AG04449 (cell line): ENCODE measurements at regions not wholly inside any gene's neighbourhood (a gene's known extent, or its start where the extent isn't known, plus 50 kb on each side); places are given as distances from the start of the nearest gene placed in this dataset.
"Not testable (repeated sequence)": the region's sequence is repeated elsewhere in the genome, so short reads cannot be mapped to it uniquely, and the experiment has no call there.

Source experiments
- CTCF ChIA-PET: fragments of 350-600 bp; formaldehyde crosslinking; extraction: SDS; loops from one replicate; lab custom pipeline; 2021; ENCODE audit warnings: antibody characterized with exemption; lab: Yijun Ruan, JAX
- POLR2A ChIA-PET: fragments of 400-600, 350-600 bp; formaldehyde crosslinking; extraction: SDS; loops from one replicate; lab custom pipeline; 2020; ENCODE audit warnings: antibody characterized with exemption, inconsistent platforms; lab: Yijun Ruan, JAX
- DNase-seq: peaks from one replicate; pipeline ENCODE4 v3.0.0-alpha.2; 2010; ENCODE audit warnings: low read depth, low spot score
- H3K4me3 ChIP-seq: 2 replicates; pipeline ENCODE4 v1.5.1; 2011; ENCODE audit warnings: low read depth, mild to moderate bottlenecking, control low read depth, low read length
- TF ChIP-seq, protein P1 (sequence below): IDR thresholded peaks from one replicate; pipeline ENCODE4 v1.5.1; 2011; ENCODE audit warnings: mild to moderate bottlenecking, moderate library complexity, low read length, control low read depth, inconsistent platforms; ENCODE audit not compliant: insufficient read depth; ENCODE audit errors: missing control alignments

DNA sequence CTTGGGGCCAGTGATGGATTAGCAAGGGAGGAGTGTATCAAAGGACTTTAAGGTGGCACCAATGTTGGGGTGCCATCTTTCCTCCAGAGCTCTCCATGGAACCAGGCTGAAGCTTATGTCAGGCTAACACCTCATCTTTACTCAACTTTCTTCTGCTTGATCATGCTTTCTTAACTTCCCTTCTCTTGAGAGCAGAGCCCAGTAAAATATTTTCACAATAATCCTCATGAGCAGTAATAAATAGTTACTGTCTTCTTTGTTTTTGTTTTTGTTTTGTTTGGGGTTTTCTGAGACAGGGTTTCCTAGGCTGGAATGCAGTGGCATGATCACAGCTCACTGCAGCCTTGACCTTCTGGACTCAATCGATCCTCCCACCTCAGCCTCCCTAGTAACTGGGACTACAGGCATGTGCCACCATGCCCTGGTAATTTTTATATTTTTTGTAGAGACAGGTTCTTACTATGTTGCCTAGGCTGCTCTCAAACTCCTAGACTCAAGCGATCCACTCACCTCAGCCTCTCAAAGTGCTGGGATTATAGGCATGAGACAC is 127.9 kb upstream of the TOP1 start:
- POLR2A ChIA-PET = no interaction called here

DNA sequence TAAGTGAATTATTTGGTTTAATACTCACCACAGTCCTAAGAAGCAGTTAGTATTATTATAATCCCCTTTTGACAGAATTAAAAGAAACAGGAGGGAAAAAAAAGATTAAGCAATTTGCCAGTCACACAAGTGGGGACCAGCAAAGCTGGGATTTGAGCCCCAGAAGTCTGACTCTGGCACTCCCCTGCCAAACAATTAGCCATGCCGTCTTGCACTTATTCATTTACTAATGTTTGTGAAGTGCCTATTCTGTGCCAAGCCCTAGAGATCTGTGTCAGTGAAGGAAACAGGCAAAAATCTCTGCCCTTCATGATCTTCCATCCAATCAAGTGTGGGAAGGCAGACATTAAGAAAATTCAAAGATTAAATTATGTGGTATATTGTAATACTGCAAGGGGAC is 126.0 kb upstream of the TOP1 start:
- CTCF ChIA-PET = no interaction called here
- H3K4me3 ChIP-seq = no peak overlapping the region
- TF ChIP-seq, protein P1, sequence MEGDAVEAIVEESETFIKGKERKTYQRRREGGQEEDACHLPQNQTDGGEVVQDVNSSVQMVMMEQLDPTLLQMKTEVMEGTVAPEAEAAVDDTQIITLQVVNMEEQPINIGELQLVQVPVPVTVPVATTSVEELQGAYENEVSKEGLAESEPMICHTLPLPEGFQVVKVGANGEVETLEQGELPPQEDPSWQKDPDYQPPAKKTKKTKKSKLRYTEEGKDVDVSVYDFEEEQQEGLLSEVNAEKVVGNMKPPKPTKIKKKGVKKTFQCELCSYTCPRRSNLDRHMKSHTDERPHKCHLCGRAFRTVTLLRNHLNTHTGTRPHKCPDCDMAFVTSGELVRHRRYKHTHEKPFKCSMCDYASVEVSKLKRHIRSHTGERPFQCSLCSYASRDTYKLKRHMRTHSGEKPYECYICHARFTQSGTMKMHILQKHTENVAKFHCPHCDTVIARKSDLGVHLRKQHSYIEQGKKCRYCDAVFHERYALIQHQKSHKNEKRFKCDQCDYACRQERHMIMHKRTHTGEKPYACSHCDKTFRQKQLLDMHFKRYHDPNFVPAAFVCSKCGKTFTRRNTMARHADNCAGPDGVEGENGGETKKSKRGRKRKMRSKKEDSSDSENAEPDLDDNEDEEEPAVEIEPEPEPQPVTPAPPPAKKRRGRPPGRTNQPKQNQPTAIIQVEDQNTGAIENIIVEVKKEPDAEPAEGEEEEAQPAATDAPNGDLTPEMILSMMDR = no peak
- POLR2A ChIA-PET = no interaction called here
- DNase-seq = no peak

More for the DNA sequence above, 127.9 kb upstream of the TOP1 start:
- no peak for DNase-seq
- no peak overlapping the region for H3K4me3 ChIP-seq
- CTCF ChIA-PET = no interaction called here
- TF ChIP-seq, protein P1 = no peak

DNA sequence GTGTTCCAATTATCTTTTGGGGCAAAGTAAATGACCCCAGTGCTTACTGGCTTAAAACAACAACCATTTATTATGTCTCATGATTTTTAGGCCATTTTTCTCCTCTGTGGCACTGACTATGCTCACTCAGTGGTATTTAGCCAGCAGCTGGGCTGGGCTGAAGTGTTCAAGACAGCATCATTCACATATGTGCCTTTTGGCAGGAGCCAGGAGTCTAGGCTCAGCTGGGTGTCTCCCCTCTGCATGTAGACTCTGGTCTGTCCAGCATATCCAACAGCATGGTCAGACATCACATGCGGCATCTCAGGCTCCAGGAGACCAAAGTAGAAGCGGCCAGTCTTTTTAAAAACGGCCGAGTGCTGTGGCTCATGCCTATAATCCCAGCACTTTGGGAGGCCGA is 120.3 kb upstream of the TOP1 start:
- ChIA-PET CTCF (no interaction called here), POLR2A (no interaction called here)
- DNase-seq = no peak
- TF ChIP-seq, protein P1 = no peak
- no peak overlapping the region for H3K4me3 ChIP-seq

DNA sequence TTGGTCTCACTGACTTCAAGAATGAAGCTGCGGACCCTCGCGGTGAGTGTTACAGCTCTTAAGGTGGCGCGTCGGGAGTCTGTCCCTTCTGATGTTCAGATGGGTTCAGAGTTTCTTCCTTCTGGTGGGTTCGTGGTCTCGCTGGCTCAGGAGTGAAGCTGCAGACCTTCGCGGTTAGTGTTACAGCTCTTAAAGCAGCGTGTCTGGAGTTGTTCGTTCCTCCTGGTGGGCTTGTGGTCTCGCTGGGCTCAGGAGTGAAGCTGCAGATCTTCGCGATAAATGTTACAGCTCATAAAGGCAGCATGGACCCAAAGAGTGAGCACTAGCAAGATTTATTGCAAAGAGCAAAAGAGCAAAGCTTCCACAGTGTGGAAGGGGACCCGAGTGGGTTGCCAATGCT is 119.1 kb upstream of the TOP1 start:
- CTCF ChIA-PET = not testable (repeated sequence)

DNA sequence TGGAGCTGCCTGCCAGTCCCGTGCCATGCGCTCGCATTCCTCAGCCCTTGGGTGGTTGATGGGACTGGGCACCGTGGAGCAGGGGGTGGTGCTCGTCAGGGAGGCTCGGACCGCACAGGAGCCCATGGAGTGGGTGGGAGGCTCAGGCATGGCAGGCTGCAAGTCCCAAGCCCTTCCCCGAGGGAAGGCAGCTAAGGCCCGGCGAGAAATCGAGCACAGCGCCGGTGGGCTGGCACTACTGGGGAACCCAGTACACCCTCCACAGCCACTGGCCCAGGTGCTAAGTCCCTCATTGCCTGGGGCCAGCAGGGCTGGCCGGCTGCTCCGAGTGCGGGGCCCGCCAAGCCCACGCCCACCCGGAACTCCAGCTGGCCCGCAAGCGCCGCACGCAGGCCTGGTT is 118.2 kb upstream of the TOP1 start:
- POLR2A ChIA-PET, CTCF ChIA-PET, H3K4me3 ChIP-seq, DNase-seq: not testable (repeated sequence)

More for the DNA sequence above, 119.1 kb upstream of the TOP1 start:
- DNase-seq, H3K4me3 ChIP-seq, POLR2A ChIA-PET: not testable (repeated sequence)

DNA sequence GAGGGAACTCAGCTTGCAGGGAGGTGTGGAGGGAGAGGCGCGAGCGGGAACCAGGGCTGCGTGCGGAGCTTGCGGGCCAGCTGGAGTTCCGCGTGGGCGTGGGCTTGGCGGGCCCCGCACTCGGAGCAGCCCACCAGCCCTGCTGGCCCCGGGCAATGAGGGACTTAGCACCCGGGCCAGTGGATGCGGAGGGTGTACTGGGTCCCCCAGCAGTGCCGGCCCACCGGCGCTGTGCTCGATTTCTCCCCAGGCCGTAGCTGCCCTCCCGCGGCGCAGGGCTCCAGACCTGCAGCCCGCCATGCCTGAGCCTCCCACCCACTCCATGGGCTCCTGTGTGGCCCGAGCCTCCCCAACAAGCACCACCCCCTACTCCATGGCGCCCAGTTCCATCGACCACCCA is 117.5 kb upstream of the TOP1 start:
- POLR2A ChIA-PET, CTCF ChIA-PET: not testable (repeated sequence)

DNA sequence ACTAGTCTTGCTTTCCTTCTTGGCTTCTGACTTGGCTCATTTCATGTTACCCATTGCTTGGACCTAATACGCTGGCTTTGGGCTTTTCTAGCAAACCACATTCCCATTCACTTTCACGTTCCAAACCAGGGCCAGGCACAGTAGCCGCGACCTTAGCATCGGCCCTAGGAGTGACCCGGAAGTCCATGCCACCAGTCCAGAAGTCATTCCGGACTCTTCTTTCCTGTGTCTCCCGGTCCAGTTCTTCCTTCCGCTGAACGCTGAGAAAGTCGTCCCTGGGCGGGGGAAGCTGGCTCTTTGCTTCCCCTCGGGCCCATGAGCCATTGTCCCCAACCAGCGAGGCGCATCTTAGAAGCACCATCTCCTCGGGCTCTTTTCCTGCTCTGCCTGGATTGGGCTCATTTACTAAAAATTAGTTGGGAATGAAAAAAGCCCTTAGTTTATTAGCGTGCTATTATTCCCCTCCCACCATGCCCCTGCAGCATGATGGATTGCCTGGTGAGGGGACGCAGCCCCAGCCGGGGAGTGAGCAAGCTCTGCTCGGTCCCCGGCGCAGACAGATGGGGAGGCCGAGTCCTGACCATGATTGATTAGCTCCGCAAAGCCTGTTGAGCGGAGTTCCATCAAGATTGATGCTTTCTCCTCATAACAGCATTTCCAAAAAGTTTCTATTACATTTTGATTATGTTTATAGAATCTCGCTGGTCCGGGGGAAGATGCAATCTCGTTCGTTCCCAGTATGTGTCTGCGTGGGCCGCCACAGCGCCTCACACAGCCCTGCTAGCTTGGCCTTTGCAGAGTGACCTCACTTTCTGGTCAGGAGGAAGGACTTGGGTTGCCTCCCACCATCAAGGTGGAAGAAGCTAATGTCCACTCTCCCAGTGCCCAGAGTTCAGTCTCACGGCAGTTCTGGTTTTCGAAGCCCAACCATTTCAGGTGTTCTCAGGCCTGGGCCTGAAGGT is 115.1 kb upstream of the TOP1 start:
- H3K4me3 ChIP-seq = no peak overlapping the region
- DNase-seq = no peak
- TF ChIP-seq, protein P1 = no peak
- POLR2A ChIA-PET = no interaction called here
- CTCF ChIA-PET = no interaction called here

More for the DNA sequence above, 117.5 kb upstream of the TOP1 start:
- not testable (repeated sequence) for H3K4me3 ChIP-seq, DNase-seq
